Breast epithelium (tissue), 4 donors: ENCODE measurements at regions not wholly inside any gene's neighbourhood (a gene's known extent, or its start where the extent isn't known, plus 50 kb on each side); places are given as distances from the start of the nearest gene placed in this dataset.

Experiments
- DNase-seq, 2 donors: peaks; one replicate each; pipeline ENCODE4 v3.0.0-alpha.2; 2019; ENCODE audit warnings: low spot score in 2 of 2
- H3K27ac ChIP-seq, 2 donors: fragments of 200-600 bp; sonication (generic) in 1 of 2; one replicate each; pipeline ENCODE4 v1.5.1; 2016 to 2019; ENCODE audit warnings: mild to moderate bottlenecking in 1 of 2
- H3K27me3 ChIP-seq, 2 donors: fragments of 200-600 bp; sonication (generic) in 1 of 2; one replicate each; pipeline versions ENCODE4 v1.5.1 to v1.6.0; 2017 to 2019; ENCODE audit warnings: control low read depth in 1 of 2, mild to moderate bottlenecking in 1 of 2
- H3K36me3 ChIP-seq: fragments of 200-600 bp; one replicate; pipeline ENCODE4 v1.5.1; 2019
- H3K4me1 ChIP-seq, 2 donors: fragments of 200-600 bp; sonication (generic); one replicate each; pipeline ENCODE4 v1.5.1; 2016 to 2019; ENCODE audit warnings: control low read depth in 1 of 2
- H3K4me3 ChIP-seq, 3 donors: fragments of 200-600 bp; sonication (generic); 1 replicate in 2 of 3; 2 replicates in 1 of 3; pipeline ENCODE4 v1.5.1; 2016 to 2019; ENCODE audit warnings: mild to moderate bottlenecking in 3 of 3, moderate library complexity in 2 of 3
- H3K9me3 ChIP-seq, 2 donors: fragments of 200-600 bp; sonication (generic) in 1 of 2; one replicate each; pipeline ENCODE4 v1.5.1; 2016 to 2019; ENCODE audit warnings: control low read depth in 1 of 2
- CTCF ChIP-seq, 3 donors: fragments of 450-650 bp; IDR thresholded peaks; one replicate each; pipeline ENCODE4 v1.5.1; 2016 to 2017; ENCODE audit warnings: antibody characterized with exemption in 3 of 3, mild to moderate bottlenecking in 3 of 3, moderate library complexity in 3 of 3
- POLR2A ChIP-seq: fragments of 450-650 bp; IDR thresholded peaks from one replicate; pipeline ENCODE4 v1.6.1; 2016; ENCODE audit warnings: antibody characterized with exemption, mild to moderate bottlenecking, moderate library complexity
- POLR2AphosphoS5 ChIP-seq, 3 donors: sonication (generic); formaldehyde crosslinking; IDR thresholded peaks; one replicate each; pipeline ENCODE4 v1.6.1; 2017; ENCODE audit warnings: antibody characterized with exemption in 3 of 3
- intact Hi-C: fragments of 100-400 bp; cut with DNase I; formaldehyde crosslinking; loops from one replicate; pipeline ENCODE4 v1.15.1; 2023; ENCODE audit warnings: low total_unique reads

- intact Hi-C loops, result no loop called here
- Histone ChIP-seq H3K9me3 (peaks cover 11 to 20% of the 10 kb centered on the region in 2 donors), H3K36me3 (no peaks in the 10 kb centered on the region), H3K27ac (no peak overlapping the region), H3K27me3 (no peaks in the 10 kb centered on the region), H3K4me1 (no peaks in the 10 kb centered on the region), H3K4me3 (no peak overlapping the region)
- no peak for DNase-seq
- TF ChIP-seq CTCF (IDR thresholded peaks at IDR 0.05) (no peak), POLR2A (no peak), POLR2AphosphoS5 (IDR thresholded peaks at IDR 0.05) (no peak)
These were observed 322.3 kb upstream of the ISL1 start for GRCh38 chr5:51060953-51061352.

GRCh38 chr5:51072937-51073336, 310.3 kb upstream of the ISL1 start:
- intact Hi-C loops, result loop anchor here (5.0 kb wide), 1 partner anchor 584 kb away; no protein-coding TSS in a partner anchor
- no peak overlapping the region for H3K4me3 ChIP-seq
- DNase-seq, result no peak
- TF ChIP-seq POLR2A (no peak), CTCF (IDR thresholded peaks at IDR 0.05) (no peak), POLR2AphosphoS5 (IDR thresholded peaks at IDR 0.05) (no peak)
- peaks cover 0 to 22% of the 10 kb centered on the region in 2 donors for H3K9me3 ChIP-seq
- no peaks in the 10 kb centered on the region for H3K27me3 ChIP-seq
- H3K4me1 ChIP-seq, result no peaks in the 10 kb centered on the region
- no peak overlapping the region for H3K27ac ChIP-seq
- H3K36me3 ChIP-seq, result no peaks in the 10 kb centered on the region

GRCh38 chr5:51082741-51083140, 300.5 kb upstream of the ISL1 start:
- Histone ChIP-seq H3K4me1 (no peaks in the 10 kb centered on the region), H3K36me3 (no peaks in the 10 kb centered on the region)
- TF ChIP-seq POLR2A, result no peak
- no peak for TF ChIP-seq CTCF (IDR thresholded peaks at IDR 0.05)
- no peak for TF ChIP-seq POLR2AphosphoS5 (IDR thresholded peaks at IDR 0.05)

GRCh38 chr5:51091816-51092215, 291.4 kb upstream of the ISL1 start:
- H3K4me3 ChIP-seq, result no peak overlapping the region
- H3K4me1 ChIP-seq, result no peaks in the 10 kb centered on the region
- H3K9me3 ChIP-seq, result no peaks in the 10 kb centered on the region
- no peaks in the 10 kb centered on the region for H3K36me3 ChIP-seq
- intact Hi-C loops, result no loop called here
- H3K27me3 ChIP-seq, result no peaks in the 10 kb centered on the region
- H3K27ac ChIP-seq, result no peak overlapping the region
- DNase-seq, result no peak
- TF ChIP-seq CTCF (IDR thresholded peaks at IDR 0.05) (no peak), POLR2A (no peak), POLR2AphosphoS5 (IDR thresholded peaks at IDR 0.05) (no peak)

More at GRCh38 chr5:51082741-51083140, 300.5 kb upstream of the ISL1 start:
- Histone ChIP-seq H3K27me3 (no peaks in the 10 kb centered on the region), H3K4me3 (no peak overlapping the region), H3K9me3 (no peaks in the 10 kb centered on the region), H3K27ac (no peak overlapping the region)
- intact Hi-C loops, result no loop called here
- no peak for DNase-seq

- Histone ChIP-seq H3K4me3 (no peak overlapping the region), H3K27me3 (no peaks in the 10 kb centered on the region), H3K36me3 (no peaks in the 10 kb centered on the region), H3K9me3 (no peaks in the 10 kb centered on the region), H3K27ac (no peak overlapping the region), H3K4me1 (no peaks in the 10 kb centered on the region)
- intact Hi-C loops, result no loop called here
- TF ChIP-seq POLR2A, result no peak
- no peak for TF ChIP-seq POLR2AphosphoS5 (IDR thresholded peaks at IDR 0.05)
- no peak for TF ChIP-seq CTCF (IDR thresholded peaks at IDR 0.05)
- no peak for DNase-seq
These were observed 287.8 kb upstream of the ISL1 start for GRCh38 chr5:51095486-51095885.
